Peyer's patch (tissue), 4 donors: ENCODE measurements at regions not wholly inside any gene's neighbourhood (a gene's known extent, or its start where the extent isn't known, plus 50 kb on each side); places are given as distances from the start of the nearest gene placed in this dataset.

ENCODE experiments used
- DNase-seq, 3 donors: peaks; one replicate each; pipeline ENCODE4 v3.0.0-alpha.2; 2017 to 2019
- H3K27ac ChIP-seq, 4 donors: fragments of 200-600 bp; sonication (generic); one replicate each; pipeline ENCODE4 v1.5.1; 2016 to 2019
- H3K27me3 ChIP-seq, 2 donors: fragments of 200-600 bp; sonication (generic); one replicate each; pipeline ENCODE4 v1.5.1; 2019
- H3K36me3 ChIP-seq, 3 donors: fragments of 200-600 bp; sonication (generic); one replicate each; pipeline ENCODE4 v1.5.1; 2016 to 2019
- H3K4me1 ChIP-seq, 4 donors: fragments of 200-600 bp; sonication (generic); one replicate each; pipeline ENCODE4 v1.5.1; 2016 to 2019
- H3K4me3 ChIP-seq, 4 donors: fragments of 200-600 bp; sonication (generic); 1 replicate in 3 of 4; 2 replicates in 1 of 4; pipeline ENCODE4 v1.5.1; 2016 to 2019; ENCODE audit warnings: mild to moderate bottlenecking in 1 of 4
- H3K9me3 ChIP-seq, 4 donors: fragments of 200-600 bp; sonication (generic); one replicate each; pipeline ENCODE4 v1.5.1; 2016 to 2019; ENCODE audit warnings: mild to moderate bottlenecking in 1 of 4
- POLR2A ChIP-seq, 2 donors: fragments of 450-650 bp; IDR thresholded peaks; one replicate each; pipeline ENCODE4 v1.5.1; 2017; ENCODE audit warnings: antibody characterized with exemption in 2 of 2, mild to moderate bottlenecking in 2 of 2, moderate library complexity in 2 of 2
- TF ChIP-seq, protein P1 (sequence below), 6 experiments: fragments of 450-650 bp in 4 of 6; fragments of 200-600 bp in 2 of 6; sonication (generic) in 1 of 6; IDR thresholded peaks; one replicate each; pipeline ENCODE4 v1.5.1; 2017 to 2019; ENCODE audit warnings: antibody characterized with exemption in 6 of 6, mild to moderate bottlenecking in 3 of 6, moderate library complexity in 1 of 6

DNA sequence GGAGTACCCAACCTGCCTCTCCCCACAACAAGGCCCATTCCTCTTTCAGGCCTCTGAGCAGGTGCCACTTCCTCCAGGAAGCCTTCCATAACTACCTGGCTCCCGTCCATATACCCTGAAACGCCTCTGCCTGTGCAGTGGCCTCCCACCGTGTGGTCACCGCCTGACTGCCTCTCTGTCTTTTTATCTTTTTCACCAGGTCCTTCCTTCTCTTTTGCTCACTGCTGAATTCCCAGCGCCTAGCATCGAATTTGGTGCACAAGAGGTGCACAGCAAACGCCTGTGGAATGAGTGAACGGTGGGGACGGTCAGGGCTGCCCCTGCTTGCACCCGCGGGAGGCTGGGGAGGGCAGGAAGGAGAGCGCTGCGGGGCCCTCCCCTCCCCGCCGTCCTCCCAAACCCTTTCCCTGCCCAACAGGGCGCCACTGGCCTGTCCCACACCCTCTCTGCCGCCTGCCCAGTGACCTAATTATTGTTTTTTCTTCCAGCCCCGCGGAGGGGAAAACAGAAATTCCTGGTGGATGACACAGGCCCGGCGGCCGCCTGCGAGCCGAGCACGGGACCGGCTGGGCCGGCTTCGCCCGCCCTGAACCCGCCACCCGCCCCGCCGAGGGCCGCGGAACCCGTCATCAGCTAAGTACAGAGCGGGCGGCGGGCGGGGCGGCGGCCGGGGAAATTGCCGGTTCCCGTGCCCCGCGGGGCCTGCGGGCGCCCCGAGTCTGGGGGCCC, 140.1 kb downstream of the SMAD6 start:
- Histone ChIP-seq H3K27ac (peak overlapping the region; percentile 65 to 97 (median 82)), H3K36me3 (no peaks in the 10 kb centered on the region), H3K27me3 (no peaks in the 10 kb centered on the region), H3K9me3 (no peaks in the 10 kb centered on the region), H3K4me1 (peaks cover 0 to 15% (median 2%) of the 10 kb centered on the region in 4 donors), H3K4me3 (peak overlapping the region; percentile 31 to 76 (median 47))
- peak; percentile 38 to 86 (median 85) for DNase-seq
- TF ChIP-seq POLR2A (IDR thresholded peaks at IDR 0.05), result peak in 1 of 2 donors; percentile 4
- TF ChIP-seq, protein P1, sequence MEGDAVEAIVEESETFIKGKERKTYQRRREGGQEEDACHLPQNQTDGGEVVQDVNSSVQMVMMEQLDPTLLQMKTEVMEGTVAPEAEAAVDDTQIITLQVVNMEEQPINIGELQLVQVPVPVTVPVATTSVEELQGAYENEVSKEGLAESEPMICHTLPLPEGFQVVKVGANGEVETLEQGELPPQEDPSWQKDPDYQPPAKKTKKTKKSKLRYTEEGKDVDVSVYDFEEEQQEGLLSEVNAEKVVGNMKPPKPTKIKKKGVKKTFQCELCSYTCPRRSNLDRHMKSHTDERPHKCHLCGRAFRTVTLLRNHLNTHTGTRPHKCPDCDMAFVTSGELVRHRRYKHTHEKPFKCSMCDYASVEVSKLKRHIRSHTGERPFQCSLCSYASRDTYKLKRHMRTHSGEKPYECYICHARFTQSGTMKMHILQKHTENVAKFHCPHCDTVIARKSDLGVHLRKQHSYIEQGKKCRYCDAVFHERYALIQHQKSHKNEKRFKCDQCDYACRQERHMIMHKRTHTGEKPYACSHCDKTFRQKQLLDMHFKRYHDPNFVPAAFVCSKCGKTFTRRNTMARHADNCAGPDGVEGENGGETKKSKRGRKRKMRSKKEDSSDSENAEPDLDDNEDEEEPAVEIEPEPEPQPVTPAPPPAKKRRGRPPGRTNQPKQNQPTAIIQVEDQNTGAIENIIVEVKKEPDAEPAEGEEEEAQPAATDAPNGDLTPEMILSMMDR (IDR thresholded peaks at IDR 0.05), result no peak

DNA sequence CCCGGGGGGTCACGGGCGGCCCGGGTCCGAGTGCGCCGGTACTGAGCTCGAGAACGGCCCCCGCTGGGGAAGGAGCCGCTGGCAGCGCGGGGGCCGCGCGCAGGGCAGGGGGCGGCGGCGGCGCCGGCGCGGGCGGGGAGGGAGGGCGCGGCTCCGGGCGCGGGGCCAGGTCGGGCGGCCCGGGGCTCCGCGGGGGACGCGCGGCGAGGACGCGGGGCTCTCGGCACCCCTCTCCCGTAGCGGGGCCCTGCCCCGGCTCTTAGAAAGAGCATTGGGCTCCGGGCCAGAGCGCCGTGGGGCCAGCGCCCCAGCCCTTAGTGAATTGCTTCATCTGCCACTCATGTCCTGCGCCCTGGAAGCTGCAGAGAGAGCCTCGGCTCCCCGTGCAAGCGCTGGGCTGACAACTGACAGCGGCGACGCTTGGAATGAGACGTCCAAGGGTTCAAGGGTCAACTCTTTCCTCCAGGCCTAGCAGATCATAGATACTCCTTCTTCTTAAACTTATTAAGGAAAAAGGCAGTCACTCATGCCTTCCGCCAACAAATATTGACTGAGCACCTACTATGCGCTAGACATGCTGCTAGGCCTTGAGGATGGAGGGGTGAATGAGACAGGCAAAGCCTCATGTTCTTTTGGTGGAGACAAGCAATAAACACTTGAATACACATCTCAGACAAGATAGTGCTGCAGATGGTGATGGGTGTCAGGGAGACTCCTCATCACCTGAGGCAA, 140.8 kb downstream of the SMAD6 start:
- H3K9me3 ChIP-seq, result no peaks in the 10 kb centered on the region
- H3K4me1 ChIP-seq, result peaks cover 0 to 15% (median 2%) of the 10 kb centered on the region in 4 donors
- H3K36me3 ChIP-seq, result no peaks in the 10 kb centered on the region
- DNase-seq, result peak; percentile 19 to 88 (median 84)
- peak overlapping the region; percentile 31 to 76 (median 47) for H3K4me3 ChIP-seq
- peak overlapping the region; percentile 65 to 97 (median 82) for H3K27ac ChIP-seq
- H3K27me3 ChIP-seq, result no peaks in the 10 kb centered on the region
- TF ChIP-seq, protein P1 (IDR thresholded peaks at IDR 0.05), result no peak
- peak; percentile 40 to 46 for TF ChIP-seq POLR2A (IDR thresholded peaks at IDR 0.05)

DNA sequence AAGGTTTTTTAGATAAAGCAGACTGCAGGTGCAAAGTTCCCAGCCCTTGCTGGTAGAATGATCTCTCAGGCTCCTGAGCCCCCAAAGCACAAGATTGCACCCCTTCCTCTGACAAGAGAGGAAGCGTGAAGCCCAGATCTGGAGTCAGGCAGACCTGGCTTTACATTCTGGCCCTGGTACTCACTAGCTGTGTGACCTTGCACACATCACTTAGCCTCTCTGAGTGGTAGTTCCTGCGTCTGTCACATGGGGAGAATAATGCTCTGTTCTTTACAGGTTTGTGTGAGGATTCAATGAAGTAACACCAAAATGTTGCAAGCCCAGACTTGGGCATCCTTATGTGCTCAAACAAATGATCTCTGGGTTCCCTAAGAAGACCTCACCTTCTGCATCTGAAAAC, 141.5 kb downstream of the SMAD6 start:
- Histone ChIP-seq H3K4me1 (peaks cover 0 to 15% (median 2%) of the 10 kb centered on the region in 4 donors), H3K4me3 (no peak overlapping the region), H3K27ac (peak overlapping the region in 3 of 4 donors; percentile 73 to 97 (median 92))

DNA sequence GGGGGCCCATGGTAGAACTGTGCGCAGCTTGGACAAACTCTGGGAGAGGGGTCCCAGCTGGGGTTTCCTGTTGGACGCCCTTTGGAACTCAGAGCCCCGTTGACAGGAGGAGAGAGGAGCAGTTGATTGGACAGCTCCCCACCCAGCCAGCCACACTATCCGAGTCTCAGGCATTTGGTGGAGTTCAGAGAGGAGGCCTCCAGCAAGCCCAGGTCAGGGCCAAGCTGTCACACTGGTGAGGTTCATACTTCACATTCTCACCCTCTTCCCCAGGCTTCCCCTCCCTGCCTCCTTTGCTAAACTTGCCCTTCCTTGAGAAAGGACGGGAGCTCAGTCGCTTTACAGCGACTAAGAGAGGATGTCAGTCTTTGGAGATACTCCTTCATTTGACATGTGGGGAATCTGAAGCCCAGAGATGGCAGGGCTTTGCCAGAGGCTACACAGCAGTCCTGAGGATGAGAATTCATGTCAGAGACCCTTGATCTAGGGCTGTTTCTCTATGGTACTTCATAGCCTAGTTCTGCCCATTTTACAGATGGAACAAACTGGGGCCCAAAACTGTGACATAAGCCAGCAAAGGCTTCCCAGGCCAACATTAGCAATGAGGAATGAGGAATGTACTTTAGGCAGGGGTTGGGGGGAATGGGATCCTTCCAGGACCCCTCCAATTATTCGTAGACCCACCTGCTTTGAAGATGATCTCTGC, 142.2 kb downstream of the SMAD6 start:
- Histone ChIP-seq H3K27me3 (no peaks in the 10 kb centered on the region), H3K36me3 (no peaks in the 10 kb centered on the region), H3K4me1 (peaks cover 0 to 15% (median 2%) of the 10 kb centered on the region in 4 donors), H3K27ac (no peak overlapping the region), H3K4me3 (no peak overlapping the region), H3K9me3 (no peaks in the 10 kb centered on the region)
- TF ChIP-seq POLR2A (IDR thresholded peaks at IDR 0.05), result no peak
- TF ChIP-seq, protein P1 (IDR thresholded peaks at IDR 0.05), result no peak
- DNase-seq, result peak in 1 of 3 donors; percentile 36

More for the DNA sequence above, 141.5 kb downstream of the SMAD6 start:
- no peak for DNase-seq
- no peaks in the 10 kb centered on the region for H3K27me3 ChIP-seq
- H3K9me3 ChIP-seq, result no peaks in the 10 kb centered on the region
- no peak for TF ChIP-seq POLR2A (IDR thresholded peaks at IDR 0.05)
- TF ChIP-seq, protein P1 (IDR thresholded peaks at IDR 0.05), result no peak
- H3K36me3 ChIP-seq, result no peaks in the 10 kb centered on the region

DNA sequence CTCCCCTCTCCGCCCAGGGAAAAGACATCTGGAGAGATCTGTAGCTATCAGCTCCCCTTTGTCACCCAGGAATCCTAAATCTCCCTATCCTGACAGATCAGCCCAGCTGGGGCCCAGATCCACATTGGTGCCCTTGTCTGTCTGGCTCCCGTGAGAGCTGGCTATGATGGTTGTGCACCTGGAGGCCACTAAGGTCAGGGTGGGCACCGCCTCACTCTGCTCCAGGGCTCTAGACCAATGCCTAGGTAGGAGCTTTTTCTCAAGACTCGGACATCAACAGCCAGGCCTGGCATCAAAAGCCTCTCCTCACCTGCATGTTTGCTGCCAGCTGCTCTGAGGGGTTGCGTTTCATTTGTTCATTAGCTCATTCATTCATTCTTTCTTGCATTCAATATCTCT, 142.7 kb downstream of the SMAD6 start:
- no peak overlapping the region for H3K4me3 ChIP-seq
- peaks cover 0 to 15% (median 2%) of the 10 kb centered on the region in 4 donors for H3K4me1 ChIP-seq
- H3K27me3 ChIP-seq, result no peaks in the 10 kb centered on the region
- no peaks in the 10 kb centered on the region for H3K9me3 ChIP-seq
- TF ChIP-seq POLR2A (IDR thresholded peaks at IDR 0.05), result no peak
- TF ChIP-seq, protein P1 (IDR thresholded peaks at IDR 0.05), result no peak
- H3K36me3 ChIP-seq, result no peaks in the 10 kb centered on the region
- no peak for DNase-seq
- no peak overlapping the region for H3K27ac ChIP-seq
